Activated CD4-positive, alpha-beta T cell treated with anti-CD3 and anti-CD28 coated beads, Interleukin-2, Interleukin-6, amounts not matched to agents 100 ng/mL and 50 ng/mL, durations not matched to agents 16 hours and 8 hours (primary cell): ENCODE measurements at regions not wholly inside any gene's neighbourhood (a gene's known extent, or its start where the extent isn't known, plus 50 kb on each side); places are given as distances from the start of the nearest gene placed in this dataset.
"Not testable (repeated sequence)": the region's sequence is repeated elsewhere in the genome, so short reads cannot be mapped to it uniquely, and the experiment has no call there.

Experiments used
- DNase-seq: peaks from one replicate; pipeline ENCODE4 v3.0.0-alpha.2; 2020

DNA sequence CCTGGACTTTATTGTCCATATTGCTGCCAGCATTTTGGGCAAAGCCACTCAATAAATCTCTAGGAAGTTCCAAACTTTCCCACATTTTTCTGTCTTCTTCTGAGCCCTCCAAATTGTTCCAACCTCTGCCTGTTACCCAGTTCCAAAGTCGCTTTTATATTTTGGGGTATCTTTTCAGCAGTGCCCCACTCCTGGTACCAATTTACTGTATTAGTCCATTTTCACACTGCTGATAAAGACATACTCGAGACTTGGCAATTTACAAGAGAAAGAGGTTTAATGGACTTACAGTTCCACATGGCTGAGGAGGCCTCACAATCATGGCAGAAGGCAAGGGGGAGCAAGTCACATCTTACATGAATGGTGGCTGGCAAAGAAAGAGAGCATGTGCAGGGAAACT lies 53.4 kb downstream of the AHSP start:
- DNase-seq, result not testable (repeated sequence)

DNA sequence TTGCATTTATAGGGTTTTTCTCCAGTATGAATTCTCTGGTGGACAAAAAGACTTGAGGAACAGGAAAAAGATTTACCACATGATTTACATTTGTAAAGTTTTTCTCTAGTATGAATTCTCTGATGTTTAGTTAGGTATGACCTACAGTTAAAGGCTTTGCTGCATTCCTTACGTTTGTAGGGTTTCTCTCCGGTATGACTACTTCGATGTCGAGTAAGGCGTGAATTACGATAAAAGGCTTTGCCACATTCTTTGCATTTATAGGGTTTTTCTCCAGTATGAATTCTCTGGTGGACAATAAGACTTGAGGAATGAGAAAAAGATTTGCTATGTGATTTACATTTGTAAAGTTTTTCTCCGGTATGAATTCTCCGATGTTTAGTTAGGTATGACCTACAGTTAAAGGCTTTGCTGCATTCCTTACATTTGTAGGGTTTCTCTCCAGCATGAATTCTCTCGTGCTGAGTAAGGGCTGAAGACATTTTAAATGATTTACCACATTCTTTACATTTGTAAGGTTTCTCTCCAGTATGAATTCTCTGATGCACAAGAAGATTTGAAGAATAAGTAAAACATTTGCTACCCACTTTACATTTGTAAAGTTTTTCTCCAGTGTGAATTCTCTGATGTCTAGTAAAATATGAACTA lies 74.2 kb downstream of the AHSP start:
- not testable (repeated sequence) for DNase-seq

DNA sequence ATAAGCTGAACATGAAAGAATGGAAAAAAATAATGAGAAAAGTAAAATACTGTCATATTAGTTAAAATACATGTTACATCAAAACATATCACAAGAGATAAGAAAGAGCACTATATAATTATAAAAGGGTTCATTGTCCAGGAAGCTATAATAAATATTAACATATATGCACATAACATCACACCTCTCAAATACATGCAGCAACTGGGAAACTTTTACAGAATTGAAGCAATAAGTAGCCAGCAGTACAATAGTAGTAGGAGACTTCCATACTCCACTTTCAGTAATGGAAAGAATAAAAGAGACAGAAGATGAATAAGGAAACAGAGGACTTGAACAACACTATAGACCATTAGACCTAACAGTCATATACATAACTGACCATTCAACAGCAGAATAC lies 90.4 kb downstream of the AHSP start:
- DNase-seq, result no peak

DNA sequence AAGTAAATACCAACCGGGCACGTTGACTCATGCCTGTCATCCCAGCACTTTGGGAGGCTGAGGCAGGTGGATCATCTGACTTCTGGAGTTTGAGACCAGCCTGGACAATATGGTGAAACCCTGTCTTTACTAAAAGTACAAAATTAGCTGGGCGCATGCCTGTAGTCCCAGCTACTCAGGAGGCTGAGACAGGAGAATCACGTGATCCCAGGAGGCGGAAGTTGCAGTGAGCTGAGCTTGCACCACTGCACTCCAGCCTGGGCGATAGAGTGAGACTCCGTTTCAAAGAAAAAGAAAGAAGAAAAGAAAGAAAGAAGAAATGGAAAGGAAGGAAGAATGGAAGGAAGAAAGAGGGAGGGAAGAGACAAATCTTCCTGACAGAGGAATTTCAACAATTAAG lies 108.7 kb downstream of the AHSP start:
- DNase-seq, result no peak

DNA sequence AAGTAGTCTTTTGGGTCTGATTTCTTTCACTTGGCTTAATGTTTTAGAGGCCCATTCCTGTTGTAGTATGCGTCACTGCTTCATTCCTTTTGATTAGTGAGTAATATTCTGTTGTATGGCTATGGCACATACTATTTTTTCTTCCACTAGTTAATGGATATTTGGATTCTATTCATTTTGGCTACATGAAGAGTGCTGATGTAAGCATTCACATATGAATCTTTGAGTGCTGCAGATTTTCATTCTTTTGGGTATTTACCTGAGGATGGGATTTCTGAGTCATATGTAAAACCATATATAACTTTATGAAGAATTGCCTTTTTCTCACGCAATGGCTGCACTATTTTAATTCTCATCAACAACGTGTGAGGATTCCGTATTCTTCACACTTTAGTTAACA lies 113.6 kb downstream of the AHSP start:
- DNase-seq, result no peak

DNA sequence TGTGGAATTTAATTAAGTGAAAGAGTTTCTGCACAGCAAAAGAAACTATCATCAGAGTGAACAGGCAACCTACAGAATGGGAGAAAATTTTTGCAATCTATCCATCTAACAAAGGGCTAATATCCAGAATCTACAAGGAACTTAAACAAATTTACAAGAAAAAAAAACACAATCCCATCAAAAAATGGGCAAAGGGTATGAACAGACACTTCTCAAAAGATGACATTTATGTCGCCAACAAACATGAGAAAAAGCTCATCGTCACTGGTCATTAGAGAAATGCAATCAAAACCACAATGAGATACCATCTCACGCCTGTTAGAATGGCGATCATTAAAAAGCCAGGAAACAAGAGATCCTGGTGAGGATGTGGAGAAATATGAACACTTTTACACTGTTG lies 128.0 kb downstream of the AHSP start:
- not testable (repeated sequence) for DNase-seq

DNA sequence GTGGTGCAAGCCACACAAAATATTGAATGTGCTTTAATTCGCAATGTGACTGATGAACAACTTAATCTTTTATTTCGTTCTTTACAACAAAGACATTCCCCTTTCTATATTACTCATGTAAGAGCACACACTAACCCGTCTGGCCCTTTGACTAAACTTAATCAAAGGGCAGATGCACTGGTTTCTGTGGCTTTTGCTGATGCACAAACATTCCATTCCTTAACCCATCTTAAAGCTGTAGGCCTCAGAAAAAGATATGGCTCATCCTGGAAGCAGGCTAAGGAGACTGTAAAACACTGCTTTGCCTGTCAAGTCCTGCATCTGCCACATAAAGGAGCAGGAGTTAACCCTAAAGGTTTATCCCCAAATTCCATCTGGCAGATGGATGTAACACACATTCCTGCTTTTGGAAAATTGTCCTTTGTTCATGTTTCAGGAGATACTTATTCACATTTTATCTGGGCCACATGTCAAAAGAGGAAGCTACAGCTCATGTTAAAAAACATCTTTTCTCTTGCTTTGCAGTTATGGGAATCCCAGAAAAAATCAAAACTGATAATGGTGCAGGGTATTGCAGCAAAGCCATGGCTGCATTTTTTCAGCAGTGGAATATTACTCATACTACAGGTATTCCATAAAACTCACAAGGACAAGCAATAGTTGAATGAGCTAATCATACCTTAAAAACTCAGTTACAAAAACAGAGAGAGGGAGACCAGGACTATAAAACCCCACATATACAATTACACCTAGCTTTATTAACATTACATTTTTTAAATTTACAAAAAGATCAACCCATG lies 137.2 kb downstream of the AHSP start:
- no peak for DNase-seq

DNA sequence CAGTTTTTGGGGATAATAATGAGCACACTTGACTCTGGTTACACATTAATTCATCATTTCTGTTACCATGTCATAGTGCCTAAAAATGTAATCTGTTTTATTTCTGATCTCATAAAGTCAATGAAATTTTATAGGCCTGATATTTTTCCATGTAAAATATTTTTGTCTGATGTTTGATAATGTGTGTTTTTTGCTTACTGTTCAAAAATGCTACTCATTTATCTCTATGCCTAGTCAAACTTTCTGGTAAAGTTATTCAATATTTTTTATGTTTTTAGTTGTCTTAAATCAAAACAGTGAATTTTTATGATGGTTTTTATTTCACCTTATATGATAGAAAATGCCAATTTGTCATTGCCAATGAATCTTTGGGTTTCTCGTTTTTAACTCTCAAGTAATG lies 147.0 kb downstream of the AHSP start:
- no peak for DNase-seq

DNA sequence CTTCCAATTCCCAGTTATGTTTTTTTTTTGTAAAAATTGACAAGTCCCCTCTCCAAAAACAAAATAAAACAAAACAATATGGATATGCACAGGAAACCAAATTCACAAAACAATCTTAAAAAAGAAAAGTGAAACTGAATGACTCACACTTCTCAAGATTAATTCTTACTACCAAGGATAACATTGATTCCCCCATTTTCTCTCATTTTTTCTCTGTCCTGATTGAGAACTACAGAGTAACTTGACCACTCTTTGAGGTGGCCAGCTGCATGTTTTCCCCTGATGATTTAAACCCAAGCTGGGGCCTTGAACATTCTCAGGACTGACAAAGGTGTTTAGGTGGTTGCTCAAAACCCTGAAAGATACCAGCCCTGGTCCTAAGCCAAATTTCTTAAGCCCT lies 149.0 kb downstream of the AHSP start:
- DNase-seq, result no peak

DNA sequence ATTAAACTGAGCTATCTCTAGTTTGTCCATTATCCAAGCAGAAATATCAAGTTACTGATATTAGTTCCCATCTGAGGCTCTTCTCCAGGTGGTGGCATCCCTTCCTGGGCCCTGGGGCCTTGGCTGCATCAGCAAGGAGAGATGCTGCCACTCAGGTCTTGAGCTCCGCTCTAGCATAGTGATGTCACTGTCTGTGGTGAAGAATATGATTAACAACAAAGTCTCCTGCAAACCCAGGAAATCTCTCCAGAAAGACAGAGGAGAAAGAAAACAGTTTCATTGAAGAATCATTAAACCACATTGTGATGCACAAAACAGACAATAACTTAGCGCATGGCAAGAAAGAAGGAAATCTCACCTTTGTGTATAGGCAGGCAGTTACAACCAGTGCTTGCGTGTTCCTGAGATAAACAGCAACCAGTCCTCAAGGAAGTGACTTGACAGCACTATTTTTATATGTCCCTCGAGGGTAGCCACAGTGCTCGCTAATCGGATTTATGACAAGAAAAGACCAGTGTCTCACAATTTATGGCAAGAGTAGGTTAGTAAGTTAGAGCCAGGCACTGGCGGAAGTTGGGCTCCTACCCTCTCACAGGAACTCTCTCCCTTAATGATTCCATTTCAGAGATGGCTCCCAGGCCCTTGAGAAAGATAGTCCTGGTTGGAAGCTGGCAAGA lies 151.1 kb downstream of the AHSP start:
- no peak for DNase-seq

DNA sequence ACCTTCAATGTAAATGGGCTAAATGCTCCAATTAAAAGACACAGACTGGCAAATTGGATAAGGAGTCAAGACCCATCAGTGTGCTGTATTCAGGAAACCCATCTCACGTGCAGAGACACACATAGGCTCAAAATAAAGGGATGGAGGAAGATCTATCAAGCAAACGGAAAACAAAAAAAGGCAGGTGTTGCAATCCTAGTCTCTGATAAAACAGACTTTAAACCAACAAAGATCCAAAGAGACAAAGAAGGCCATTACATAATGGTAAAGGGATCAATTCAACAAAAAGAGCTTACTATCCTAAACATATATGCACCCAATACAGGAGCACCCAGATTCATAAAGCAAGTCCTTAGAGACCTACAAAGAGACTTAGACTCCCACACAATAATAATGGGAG lies 161.6 kb downstream of the AHSP start:
- DNase-seq, result not testable (repeated sequence)

DNA sequence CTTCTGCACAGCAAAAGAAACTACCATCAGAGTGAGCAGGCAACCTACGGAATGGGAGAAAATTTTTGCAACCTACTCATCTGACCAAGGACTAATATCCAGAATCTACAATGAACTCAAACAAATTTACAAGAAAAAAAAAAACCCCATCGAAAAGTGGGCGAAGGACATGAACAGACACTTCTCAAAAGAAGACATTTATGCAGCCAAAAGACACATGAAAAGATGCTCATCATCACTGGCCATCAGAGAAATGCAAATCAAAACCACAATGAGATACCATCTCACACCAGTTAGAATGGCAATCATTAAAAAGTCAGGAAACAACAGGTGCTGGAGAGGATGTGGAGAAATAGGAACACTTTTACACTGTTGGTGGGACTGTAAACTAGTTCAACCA lies 164.6 kb downstream of the AHSP start:
- not testable (repeated sequence) for DNase-seq

DNA sequence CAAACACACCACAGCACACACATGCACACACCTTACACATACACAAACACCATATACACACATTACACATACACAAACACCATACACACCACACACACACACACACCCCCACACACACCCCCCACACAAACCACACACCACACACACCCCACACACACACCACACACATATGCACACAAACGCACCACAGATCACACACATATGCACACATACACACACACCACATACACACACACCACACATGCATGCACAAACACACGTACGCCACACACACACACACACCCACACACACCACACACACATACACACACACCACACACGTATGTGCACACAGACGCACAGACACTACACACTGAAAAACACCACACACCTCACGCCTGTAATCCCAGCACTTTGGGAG lies 166.0 kb downstream of the AHSP start:
- no peak for DNase-seq

DNA sequence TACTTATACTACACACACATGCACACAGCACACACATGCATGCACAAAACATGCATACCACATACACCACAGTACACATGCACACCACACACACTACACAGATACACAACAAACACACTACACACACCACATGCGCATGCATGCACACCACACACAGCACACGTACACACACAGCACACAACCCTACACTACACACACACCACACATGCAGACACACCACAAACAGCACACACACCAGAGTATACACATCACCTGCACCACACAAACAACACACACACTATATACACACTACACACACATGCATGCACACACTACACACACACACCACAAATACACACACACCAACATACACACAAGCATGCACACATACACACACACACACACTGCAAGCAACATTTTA lies 166.8 kb downstream of the AHSP start:
- DNase-seq, result no peak

DNA sequence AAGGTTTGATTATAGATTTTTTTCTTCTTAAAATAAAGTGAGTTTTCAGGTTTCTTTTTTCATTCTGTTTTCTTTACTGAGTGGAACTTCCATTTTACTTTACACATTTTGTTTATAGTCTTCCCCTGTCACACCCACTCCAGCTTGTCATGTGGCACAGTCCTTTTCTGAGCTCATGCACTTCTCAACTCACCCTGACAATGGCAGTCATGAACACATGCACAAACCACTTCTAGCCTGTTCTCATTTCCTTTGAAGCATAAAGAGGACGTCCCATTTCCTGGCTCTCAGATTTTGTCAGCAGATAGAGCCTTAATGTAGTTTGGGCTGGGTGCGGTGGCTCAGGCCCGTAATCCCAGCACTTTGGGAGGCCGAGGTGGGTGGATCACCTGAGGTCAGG lies 168.0 kb downstream of the AHSP start:
- peak; percentile 59 for DNase-seq

DNA sequence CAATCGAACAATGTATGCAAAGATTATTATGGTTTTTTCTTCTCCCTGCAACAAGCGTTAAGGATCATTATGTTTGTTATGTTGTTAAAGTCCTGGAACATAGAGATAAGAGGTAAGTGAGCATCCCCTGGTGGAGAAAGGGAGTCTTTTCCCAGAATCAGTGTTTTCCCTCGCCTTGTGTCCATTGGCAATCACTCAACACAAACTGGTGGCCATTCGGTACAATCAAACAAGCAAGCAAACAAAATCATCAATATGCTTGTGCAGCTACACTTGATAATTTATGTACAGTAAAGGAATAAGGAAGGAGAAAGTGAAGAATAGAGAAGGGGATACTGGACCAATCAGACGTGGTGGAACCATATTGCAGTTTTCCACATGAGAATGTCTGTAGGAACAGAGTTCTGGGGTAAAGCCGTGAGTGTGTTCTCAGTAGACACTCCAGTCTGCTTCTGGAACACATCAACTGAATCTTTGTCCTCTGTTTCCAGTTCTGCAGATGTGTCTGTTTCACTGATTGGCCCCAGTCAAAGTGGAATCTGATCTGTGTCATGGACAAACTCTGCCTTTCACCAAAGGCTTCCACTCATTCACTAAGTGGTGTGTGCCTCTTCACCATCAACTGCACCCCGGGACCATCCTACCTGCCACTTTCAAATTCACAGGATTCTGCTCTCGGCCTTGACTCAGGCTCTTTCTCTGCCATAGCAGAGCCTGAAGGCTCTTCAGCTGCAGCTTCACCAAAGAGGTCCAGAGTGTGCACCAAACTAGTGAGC lies 169.5 kb downstream of the AHSP start:
- DNase-seq, result no peak

DNA sequence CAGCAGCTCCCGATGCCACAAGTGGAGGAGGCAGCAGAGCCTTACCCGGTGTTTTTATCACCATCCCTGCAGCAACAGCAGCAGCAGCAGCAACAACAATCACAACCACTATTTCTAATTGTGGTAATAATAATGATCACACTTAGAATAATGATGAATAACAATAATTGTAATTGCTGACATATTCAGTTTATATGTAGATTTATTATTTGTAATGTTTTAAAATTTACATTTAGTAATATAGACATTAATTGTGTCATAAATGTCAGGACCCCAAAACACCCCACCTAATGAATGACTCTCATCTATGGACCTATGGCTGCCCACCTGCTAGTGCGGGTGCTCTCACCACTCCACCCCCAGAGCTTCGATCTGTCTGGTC lies 170.0 kb downstream of the AHSP start:
- no peak for DNase-seq

DNA sequence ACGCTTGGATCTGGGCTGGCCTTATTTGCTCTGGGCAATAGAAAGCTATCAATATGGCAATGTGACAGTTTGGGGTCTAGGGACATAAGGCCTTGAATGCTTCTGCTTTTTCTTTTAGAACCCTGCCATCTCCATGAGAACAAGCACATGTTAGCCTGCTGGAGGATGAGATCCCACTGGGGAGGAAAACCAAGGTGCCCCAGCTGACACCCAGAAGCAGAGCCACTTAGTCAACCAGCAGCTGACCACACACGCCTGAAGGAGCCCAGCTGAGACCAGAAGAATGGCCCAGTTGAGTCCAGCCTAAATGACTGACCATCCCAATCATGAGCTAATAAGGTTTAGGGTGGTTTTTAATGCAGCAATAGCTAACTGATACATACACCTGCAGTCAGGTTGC lies 171.2 kb downstream of the AHSP start:
- no peak for DNase-seq

DNA sequence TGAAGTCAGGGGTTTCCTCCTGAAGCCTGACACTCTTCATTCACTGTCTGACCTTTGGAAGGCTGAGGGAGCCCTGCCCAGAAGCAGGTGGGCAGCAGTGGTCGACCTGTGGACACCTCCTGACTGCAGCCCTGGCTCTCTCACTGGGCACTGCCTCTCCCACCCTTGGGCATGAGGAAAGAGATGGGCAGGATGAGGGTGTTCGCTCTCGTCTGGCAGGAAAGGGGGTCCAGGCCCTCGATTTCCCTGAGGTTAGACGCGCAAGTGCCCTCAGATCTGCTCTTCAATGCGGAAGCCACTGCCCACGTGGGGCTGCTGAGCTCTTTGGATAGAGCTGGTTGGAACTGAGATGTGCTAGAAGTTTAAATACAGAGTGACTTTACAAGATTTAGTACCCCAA lies 171.9 kb downstream of the AHSP start:
- no peak for DNase-seq

DNA sequence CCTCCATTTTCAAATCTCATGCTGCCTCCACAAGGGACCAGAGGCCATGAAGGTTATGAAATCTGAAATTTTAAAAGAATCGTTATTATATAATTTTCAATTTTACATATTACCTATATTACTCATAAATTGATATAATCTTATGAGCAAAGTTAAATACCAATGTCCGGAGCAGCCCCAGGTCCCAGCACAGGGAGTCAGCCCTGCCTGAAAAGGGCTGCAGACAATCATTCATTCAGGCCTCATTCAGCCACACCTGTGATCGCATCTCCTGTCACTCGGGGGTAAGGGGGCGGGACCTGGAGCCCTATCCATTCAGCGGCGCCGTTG lies 172.5 kb downstream of the AHSP start:
- DNase-seq, result no peak

DNA sequence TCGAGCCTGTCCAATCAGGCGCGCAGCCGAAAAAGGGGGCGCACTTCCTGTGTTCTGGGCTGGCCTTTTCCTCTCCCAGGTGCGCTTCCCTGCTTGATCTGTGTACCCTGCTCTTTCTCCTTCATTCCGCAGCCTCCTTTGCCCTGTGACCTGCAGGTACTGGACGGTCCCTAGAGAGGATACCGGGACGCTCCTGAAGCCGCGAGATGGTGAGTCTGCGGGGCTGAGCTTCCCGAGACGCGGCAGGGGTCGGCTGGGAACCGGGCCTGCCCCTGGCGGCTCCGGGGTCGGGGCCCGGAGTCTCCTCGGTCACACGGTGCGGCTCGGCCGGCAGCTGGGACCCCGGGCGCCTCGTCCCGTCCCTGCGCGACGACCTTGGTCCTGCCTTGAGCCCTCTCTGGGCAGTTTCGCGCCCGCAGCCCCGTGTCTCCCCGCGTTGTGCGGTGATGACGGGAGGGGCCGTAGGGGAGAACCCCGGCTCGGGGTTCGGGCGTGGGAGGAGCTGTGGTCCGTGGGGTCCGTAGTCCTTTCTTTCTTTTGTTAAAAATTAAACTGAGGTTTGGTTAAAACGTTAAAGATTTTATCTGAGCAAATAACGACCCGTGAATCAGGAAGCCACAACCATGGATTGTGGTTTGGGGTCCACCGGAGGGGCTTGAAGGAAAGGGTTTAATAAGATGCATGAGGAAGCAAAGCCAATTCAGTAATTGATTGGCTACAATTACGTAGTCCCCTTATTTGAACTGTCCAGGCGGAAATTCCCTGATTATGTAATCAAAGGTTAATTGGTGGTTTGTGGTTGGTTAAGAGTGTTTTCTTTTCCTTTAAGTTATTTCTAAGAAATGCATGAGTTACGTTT lies 172.8 kb upstream of the ZNF267 start:
- peak; percentile 84 for DNase-seq

DNA sequence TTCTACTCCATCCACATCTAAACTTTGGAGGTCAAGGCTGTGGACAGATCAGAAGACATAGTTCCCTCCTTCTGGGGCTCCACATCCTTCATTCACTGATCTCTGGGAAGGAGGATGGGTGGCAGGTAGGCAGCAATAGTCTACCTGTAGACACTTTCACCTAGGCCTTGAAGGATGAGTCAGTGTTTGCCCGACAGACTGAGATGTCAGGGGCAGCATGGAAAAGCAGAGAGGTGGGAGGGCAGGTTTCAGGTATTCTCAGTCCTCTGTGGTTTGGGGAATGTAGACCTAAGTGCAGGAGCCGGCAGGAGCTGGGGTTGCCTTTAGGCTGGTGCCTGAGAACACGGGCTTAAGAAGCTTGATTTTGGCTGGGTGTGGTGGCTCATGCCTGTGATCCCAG lies 171.9 kb upstream of the ZNF267 start:
- no peak for DNase-seq

DNA sequence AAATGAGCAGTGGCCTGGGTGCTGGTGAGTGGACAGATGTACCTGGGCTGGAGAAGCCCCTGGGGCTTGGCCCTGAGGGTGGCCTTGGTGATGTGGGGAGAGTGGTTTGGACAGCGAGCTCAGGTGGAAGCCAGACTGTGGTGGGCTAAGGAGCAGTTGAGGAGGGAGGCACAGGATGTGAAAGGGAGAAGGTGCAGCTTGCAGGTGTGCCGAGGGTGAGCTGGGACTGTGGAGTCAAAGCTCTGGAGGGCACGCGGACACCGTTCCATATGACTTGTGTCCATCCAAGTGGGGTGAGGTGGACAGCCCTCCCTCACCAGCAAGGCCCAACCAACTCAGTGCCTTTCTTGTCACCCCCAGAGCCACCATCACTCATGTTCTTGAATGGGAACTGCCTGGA lies 170.8 kb upstream of the ZNF267 start:
- DNase-seq, result no peak
